Fibroblast of upper back skin (primary cell): ENCODE measurements at regions not wholly inside any gene's neighbourhood (a gene's known extent, or its start where the extent isn't known, plus 50 kb on each side); places are given as distances from the start of the nearest gene placed in this dataset.
A peak's percentile ranks its signal among the peaks of the same experiment; 100 is the strongest.

ENCODE experiments used
- DNase-seq: peaks from one replicate; pipeline ENCODE4 v3.0.0-alpha.2; 2013

DNA sequence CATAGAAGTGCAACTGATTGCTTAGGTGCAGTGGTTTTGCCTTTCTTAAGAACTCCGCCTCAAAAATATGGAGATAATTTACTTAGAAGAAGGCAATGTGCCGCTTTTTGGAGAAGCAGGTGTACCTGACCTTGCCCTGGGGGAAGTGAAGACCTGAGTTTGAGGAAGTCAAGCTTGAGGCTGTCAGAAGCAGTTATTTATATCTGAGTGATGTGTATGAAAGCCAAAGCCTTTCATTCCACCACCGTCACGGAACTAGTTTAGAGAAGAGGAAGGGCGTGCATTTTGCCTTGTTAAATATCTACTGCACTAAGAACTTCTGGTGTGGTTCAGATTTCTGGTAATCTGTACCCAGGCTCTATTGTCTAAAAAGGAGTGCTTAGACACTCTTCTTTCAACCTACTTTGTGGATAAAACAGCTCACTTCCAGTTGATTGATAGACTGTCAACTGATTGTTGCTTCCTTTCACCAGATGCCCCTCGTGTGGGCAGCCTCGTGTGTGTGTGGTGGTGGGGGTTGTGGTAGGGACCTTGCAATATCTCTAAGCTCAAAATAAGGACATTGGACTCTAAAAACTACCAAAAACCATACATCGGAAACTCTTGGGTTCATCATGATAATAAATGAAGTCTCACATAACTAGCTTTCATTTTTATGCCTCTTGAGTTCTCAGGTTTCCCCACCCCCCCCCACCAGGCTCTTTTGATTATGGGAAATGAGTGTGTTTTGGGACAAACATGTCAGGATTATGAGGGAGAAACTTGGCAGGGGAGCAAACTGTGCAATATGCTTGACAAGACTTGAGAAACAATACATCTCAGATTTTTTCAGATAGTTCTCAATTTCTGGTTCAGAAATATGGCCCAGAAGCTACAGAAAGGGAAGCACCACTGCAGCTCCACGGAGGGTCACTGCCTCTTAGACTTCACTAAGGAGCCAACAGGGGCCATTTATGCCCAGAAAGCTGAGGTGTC, 78.6 kb downstream of the ARF6 start:
- DNase-seq: peak; percentile 40

DNA sequence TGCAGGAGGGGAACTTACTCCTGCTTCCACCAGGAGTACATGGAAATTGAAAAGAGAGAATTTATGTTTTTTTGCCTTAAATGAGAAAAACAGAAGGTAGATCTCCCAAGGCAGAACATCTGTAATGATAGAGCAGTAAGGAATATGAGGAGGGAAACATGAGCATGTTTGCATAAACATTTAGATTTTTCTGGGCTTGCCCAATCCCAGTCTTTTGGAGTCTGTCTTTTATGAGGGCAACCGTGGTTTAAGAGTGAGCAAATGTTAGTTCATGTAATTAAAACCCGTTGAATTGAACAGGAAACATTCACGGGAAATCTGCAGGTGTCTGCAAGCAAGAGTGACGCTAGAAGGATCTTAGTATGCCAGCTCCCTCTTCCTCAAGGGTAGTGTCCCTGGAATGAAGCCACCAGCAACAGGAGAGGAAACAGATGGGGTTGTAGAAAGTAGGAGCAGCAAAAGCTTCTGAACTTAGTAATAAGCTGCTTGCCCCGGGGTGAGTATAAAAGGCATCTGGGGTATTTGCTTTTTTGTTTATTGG, 79.3 kb downstream of the ARF6 start:
- DNase-seq: peak; percentile 54

- peak; percentile 81 for DNase-seq
Measured at GRCh38 chr14:49972823-49973222, 79.9 kb downstream of the ARF6 start.

DNA sequence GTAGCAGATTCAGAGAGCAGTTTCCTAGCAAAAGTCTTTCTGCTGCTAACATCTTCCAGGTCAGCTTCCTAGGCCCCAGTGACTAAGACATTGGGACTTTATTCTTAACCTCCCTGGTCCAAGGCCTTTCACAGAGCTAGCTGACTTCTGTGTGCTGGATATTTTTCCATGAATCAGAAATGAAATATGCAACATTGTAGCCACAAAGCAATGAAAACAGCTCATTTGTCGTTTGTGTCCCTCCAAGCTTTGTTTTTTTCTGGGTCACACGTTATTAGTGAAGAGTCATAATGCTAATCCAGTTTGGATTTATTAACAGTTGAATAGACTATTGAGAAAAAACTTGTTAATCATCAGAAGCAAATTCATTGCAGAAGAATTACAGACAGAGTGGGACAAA, 82.4 kb downstream of the ARF6 start:
- peak; percentile 92 for DNase-seq

- no peak for DNase-seq
Measured at GRCh38 chr14:49975799-49976198, 82.9 kb downstream of the ARF6 start.

GRCh38 chr14:49977126-49977841, 84.4 kb downstream of the ARF6 start:
- DNase-seq: no peak

- DNase-seq: no peak
Measured at GRCh38 chr14:49980027-49980426, 87.1 kb downstream of the ARF6 start.

DNA sequence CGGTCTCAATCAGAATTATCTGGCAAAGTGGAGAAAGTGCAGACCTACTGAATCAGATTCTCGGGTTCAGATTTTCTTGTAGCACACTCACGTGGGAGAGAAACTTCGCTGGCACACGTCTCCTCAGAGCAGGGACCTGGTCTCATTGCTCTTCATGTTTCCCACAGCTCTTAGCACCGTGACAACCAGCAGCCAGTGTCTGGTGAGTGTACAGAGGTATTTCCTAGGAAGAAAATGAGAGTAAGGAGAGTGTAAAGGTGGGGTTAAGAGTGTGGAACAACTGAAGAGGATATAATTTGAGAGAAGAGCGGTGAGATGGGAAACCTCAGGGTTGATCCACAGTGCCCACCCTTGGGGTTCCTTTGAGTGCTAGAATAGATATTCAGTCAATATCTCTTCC, 89.2 kb downstream of the ARF6 start:
- no peak for DNase-seq

DNA sequence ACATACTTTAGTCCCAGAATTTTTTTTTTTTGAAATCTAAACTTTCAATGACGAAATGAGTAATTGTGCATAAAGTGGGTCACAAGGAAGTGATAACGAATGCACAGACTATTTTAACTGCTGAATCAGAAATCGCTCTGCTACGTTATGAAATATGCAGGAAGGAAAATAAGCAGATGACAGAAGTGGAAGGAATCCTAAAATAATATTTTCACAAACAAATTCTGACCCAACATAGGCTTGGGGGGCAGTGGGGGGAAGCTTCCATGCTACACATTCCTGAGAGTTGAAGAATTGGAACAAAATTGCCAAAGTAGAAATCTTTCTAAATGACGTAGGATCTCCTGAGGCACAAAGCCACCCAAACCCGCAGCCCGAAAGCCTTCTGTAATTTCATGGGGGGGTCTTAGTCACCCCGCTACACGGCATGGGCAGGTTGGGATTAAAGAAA, 89.6 kb downstream of the ARF6 start:
- peak; percentile 94 for DNase-seq

DNA sequence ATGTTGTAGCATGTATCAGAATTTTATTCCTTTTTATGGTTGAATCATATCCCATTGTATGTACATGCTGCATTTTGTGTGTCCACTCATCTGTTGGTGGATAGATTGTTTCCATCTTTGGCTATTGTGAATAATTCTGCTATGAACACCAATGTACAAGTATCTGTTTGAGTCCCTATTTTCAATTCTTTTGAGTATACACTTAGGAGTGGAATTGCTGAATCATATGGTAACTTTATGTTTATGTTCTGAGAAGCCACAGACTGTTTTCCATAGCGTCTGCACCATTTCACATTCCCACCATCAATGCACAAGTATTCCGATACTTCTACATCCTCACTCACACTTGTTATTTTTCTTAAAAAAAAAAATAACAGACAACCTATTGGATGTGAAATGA, 91.5 kb downstream of the ARF6 start:
- peak; percentile 44 for DNase-seq

DNA sequence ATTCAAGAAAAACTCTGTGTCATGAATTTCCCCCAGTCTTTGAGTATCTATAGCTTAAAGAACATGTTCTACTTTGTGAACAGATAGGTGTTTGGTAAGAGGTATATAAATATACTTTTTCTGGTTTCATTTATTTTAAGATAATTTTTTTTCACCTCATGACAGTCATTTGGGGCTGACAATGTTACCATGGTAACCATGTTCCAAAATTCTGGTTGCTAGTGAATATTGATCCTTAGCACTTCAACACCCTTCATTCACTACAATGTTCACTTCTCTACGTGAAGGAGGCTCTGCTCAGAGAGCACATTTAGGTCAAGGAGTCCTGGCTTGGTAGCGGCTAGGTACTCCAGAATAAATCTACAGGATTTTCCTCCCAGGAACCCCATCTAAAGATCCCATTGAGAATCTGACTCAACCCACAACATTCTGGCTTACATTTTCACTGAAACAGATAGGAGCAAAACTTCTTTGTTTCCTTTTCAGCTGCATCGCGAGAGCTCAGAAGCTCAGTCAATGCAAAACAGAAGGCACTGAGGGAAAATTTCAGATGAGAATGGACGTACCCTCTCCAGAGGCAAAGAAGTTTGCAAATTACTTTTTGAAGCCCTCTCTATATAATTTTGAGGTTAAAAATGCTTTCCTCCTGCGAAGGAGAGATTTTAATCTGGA, 93.6 kb downstream of the ARF6 start:
- DNase-seq: peak; percentile 61

- DNase-seq: no peak
Measured at GRCh38 chr14:49988080-49988990, 95.5 kb downstream of the ARF6 start.

GRCh38 chr14:49989966-49990365, 97.1 kb downstream of the ARF6 start:
- DNase-seq: no peak

GRCh38 chr14:49991491-49991890, 98.6 kb downstream of the ARF6 start:
- no peak for DNase-seq

DNA sequence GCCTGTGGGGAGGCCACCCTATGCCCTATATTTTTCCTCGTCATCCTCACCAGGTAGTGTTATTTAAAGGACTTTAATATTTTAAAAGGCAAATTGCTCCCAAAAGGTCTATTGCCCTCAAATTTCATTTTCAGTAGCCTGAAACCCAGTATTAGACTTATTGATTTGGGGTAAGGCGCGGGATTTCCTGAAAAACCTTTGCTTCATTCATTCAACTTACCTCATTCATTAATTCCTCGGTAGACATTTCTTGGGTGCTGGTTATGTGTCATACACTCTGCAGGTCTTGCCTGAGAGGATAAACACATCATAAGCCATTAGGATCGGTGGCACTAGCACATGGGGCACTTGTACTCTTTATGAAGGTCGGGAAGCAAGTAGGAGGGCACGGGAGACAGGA, 99.2 kb downstream of the ARF6 start:
- no peak for DNase-seq

- no peak for DNase-seq
Measured at GRCh38 chr14:49992448-49992847, 99.6 kb downstream of the ARF6 start.

- DNase-seq: no peak
Measured at GRCh38 chr14:49992901-49993339, 100.0 kb downstream of the ARF6 start.

- DNase-seq: no peak
Measured at GRCh38 chr14:49993565-49993964, 100.7 kb downstream of the ARF6 start.

- DNase-seq: no peak
Measured at GRCh38 chr14:49994951-49995561, 102.2 kb downstream of the ARF6 start.

DNA sequence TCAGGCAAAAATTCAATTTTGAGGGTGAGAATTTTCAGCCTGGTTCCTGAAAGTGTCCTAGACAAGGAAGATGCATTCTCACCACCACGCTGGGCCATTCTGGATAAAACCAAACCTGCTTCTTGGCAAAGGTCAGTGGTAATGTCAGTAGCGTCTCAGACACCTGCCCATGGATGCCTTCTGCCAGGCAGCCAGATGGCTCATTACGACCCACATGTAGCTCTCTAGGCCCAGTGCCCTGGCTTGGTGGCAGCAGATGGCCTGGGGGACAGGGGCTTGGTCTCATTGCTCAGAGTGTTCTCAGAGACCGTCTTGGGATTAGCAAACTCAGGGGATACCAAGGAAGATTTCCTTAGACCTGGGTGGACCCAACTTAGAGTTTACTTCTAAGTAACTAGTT, 105.1 kb downstream of the ARF6 start:
- no peak for DNase-seq

DNA sequence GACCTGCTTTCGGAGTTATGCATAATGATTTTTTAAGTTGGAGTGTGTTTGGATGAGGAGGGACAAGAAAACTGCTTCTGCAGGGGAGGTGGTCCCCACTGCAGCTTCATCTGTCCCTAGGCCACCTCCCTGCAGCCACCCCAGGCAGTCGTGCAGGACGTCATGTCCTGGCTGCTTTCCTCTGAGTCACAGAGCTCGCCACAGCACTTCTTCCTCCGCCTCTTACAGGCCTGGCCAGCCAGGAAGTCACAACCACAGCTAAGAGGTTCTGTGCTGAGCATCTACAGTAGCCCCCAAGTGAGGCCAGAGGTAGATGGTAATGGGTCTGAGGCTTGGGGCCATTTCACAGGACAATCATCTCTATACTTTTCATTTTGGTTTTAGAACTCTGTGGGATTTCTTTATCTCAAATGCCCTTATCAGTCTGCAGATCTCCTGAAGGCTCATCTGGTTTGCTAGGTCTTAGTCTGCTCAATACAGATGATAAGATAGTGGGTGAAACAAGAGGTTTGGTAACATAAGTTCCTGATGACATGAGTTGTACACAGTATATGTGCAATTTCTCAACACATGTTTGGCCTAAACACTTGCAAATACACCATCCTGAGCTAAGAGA, 106.4 kb downstream of the ARF6 start:
- peak; percentile 81 for DNase-seq
